H1 (cell line): ENCODE measurements at regions not wholly inside any gene's neighbourhood (a gene's known extent, or its start where the extent isn't known, plus 50 kb on each side); places are given as distances from the start of the nearest gene placed in this dataset.

ENCODE experiments used
- BACH1 ChIP-seq: IDR thresholded peaks from 2 replicates; pipeline ENCODE4 v1.6.1; 2012; ENCODE audit warnings: low read length, improper control_type of control experiment
- TF ChIP-seq, protein P1 (sequence below): IDR thresholded peaks from 2 replicates; pipeline ENCODE4 v1.6.1; 2012; ENCODE audit warnings: inconsistent platforms

DNA sequence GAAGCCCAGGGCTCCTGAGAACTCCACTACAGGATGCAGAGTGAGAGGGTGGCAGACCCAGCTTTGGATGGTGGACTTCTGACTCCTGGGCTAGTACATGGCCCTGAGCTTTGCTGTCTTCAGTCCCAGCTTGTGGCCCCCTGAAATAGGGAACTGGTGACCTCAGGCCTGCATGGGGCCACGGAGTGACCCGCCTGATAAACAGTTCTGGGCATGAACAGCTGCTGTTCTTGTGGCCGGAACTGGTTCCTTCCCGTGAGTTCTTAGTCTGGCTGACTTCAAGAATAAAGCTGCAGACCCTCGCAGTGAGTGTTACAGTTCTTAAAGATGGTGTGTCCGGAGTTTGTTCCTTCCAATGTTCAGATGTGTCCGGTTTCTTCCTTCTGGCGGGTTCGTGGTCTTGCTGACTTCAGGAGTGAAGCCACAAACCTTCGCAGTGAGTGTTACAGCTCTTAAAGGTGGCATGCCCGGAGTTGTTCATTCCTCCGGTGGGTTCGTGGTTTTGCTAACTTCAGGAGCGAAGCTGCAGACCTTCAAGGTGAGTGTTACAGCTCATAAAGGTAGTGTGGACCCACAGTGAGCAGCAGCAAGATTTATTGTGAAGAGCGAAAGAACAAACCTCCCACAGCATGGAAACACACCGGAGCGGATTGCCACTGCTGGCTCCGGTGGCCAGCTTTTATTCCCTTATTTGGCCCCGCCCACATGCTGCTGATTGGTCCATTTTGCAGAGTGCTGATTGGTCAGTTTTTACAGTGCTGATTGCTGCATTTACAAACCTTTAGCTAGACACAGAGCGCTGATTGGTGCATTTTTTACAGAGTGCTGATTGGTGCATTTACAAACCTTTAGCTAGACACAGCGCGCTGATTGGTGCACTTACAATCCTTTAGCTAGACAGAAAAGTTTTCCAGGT, 268.0 kb downstream of the ZEB1 start (continued):
- TF ChIP-seq, protein P1, sequence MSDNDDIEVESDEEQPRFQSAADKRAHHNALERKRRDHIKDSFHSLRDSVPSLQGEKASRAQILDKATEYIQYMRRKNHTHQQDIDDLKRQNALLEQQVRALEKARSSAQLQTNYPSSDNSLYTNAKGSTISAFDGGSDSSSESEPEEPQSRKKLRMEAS, result no peak
- no peak for TF ChIP-seq BACH1
